GM12878 (cell line): ENCODE measurements at regions not wholly inside any gene's neighbourhood (a gene's known extent, or its start where the extent isn't known, plus 50 kb on each side); places are given as distances from the start of the nearest gene placed in this dataset.

Experiments
- ATAC-seq: fragments of 200-7000 bp; cut with Tn5 transposase; 3 replicates; pipeline ENCODE4 v1.9.1; 2020; ENCODE audit warnings: mild to moderate bottlenecking, moderate library complexity
- BruUV-seq: library from RNA; stranded (reverse); fragments of 400-500 nt; replicated peaks from 2 replicates; lab custom pipeline; 2021; lab: Mats Ljungman, UMichigan
- CTCF ChIA-PET: fragments of 300-600 bp; sonication (Branson Sonifier 250); formaldehyde crosslinking; extraction: SDS; loops from one replicate; lab custom pipeline; 2021; ENCODE audit warnings: inconsistent platforms; lab: Yijun Ruan, JAX
- POLR2A ChIA-PET: fragments of 350-600 bp; formaldehyde crosslinking; extraction: SDS; loops from one replicate; lab custom pipeline; 2021; ENCODE audit warnings: inconsistent platforms; lab: Charles Lee
- RAD21 ChIA-PET: fragments of 300-600 bp; sonication (Branson Sonifier 250); formaldehyde crosslinking; loops from one replicate; lab custom pipeline; 2023; ENCODE audit warnings: antibody characterized with exemption; ENCODE audit not compliant: unreplicated experiment; lab: Charles Lee
- SMC1A ChIA-PET: fragments of 300-600 bp; sonication (Branson Sonifier 250); formaldehyde crosslinking; loops from one replicate; lab custom pipeline; 2023; ENCODE audit not compliant: unreplicated experiment, uncharacterized antibody; lab: Charles Lee
- DNase-seq: peaks from one replicate; pipeline ENCODE4 v3.0.0-alpha.2; 2011; ENCODE audit warnings: low read depth, low spot score
- FAIRE-seq: peaks from 3 replicates; lab custom pipeline; 2011; peaks lifted over from hg19 to GRCh38; lab: Jason Lieb, UNC
- H2AFZ ChIP-seq: 2 replicates; pipeline ENCODE4 v1.6.0; 2011; ENCODE audit warnings: low read depth, low read length, control low read depth; ENCODE audit not compliant: control insufficient read depth
- H3K27ac ChIP-seq: 2 replicates; pipeline ENCODE4 v1.5.1; 2011; ENCODE audit warnings: control low read depth; ENCODE audit not compliant: control insufficient read depth, insufficient read depth
- H3K27me3 ChIP-seq, 2 experiments: replicated peaks in 1 of 2; 2 replicates each; pipeline versions ENCODE4 v1.6.0 to v1.6.1; 2011; ENCODE audit warnings: low read length in 1 of 2; ENCODE audit not compliant: control insufficient read depth in 2 of 2, insufficient read depth in 2 of 2
- H3K36me3 ChIP-seq, 2 experiments: 2 replicates each; pipeline ENCODE4 v1.5.1; 2011; ENCODE audit warnings: low read length in 1 of 2; ENCODE audit not compliant: control insufficient read depth in 2 of 2, insufficient read depth in 2 of 2
- H3K4me1 ChIP-seq: 2 replicates; pipeline ENCODE4 v1.6.1; 2011; ENCODE audit warnings: mild to moderate bottlenecking, low read length, moderate library complexity, mixed read lengths; ENCODE audit not compliant: control insufficient read depth, insufficient read depth
- H3K4me2 ChIP-seq: 2 replicates; pipeline ENCODE4 v1.6.0; 2011; ENCODE audit warnings: control low read depth; ENCODE audit not compliant: control insufficient read depth, insufficient read depth
- H3K4me3 ChIP-seq: fragments of 200-600 bp; sonication (generic); 2 replicates; pipeline ENCODE4 v1.5.1; 2016
- H3K79me2 ChIP-seq: 2 replicates; pipeline ENCODE4 v1.6.0; 2011; ENCODE audit warnings: low read length; ENCODE audit not compliant: control insufficient read depth, insufficient read depth
- H3K9ac ChIP-seq: 2 replicates; pipeline ENCODE4 v1.8.0; 2011; ENCODE audit warnings: low read length, control low read depth, mixed read lengths; ENCODE audit not compliant: control insufficient read depth, insufficient read depth
- H3K9me3 ChIP-seq: replicated peaks from 3 replicates; pipeline ENCODE4 v1.5.1; 2011; ENCODE audit warnings: mild to moderate bottlenecking, low read length; ENCODE audit not compliant: control insufficient read depth, insufficient read depth
- H4K20me1 ChIP-seq: 2 replicates; pipeline ENCODE4 v1.6.0; 2011; ENCODE audit not compliant: control insufficient read depth, insufficient read depth
- ESRRA ChIP-seq: IDR thresholded peaks from 2 replicates; pipeline ENCODE4 v1.6.1; 2012; ENCODE audit warnings: mild to moderate bottlenecking, low read length, improper control_type of control experiment
- IRF4 ChIP-seq: IDR thresholded peaks from 2 replicates; pipeline ENCODE4 v1.6.1; 2011; ENCODE audit warnings: low read depth, low read length
- RELA ChIP-seq: fragments of 450-650 bp; IDR thresholded peaks from 2 replicates; pipeline ENCODE4 v1.8.0; 2014; ENCODE audit warnings: borderline replicate concordance; ENCODE audit not compliant: partially characterized antibody
- SKIL ChIP-seq: fragments of 450-650 bp; IDR thresholded peaks from 2 replicates; pipeline ENCODE4 v1.6.1; 2017; ENCODE audit warnings: mild to moderate bottlenecking, low read depth, inconsistent platforms; ENCODE audit not compliant: poor library complexity, severe bottlenecking
- SMC3 ChIP-seq: IDR thresholded peaks from 2 replicates; pipeline ENCODE4 v1.6.1; 2011; ENCODE audit warnings: low read length, improper control_type of control experiment, borderline replicate concordance
- SRF ChIP-seq, 2 experiments: IDR thresholded peaks; 2 replicates each; pipeline ENCODE4 v1.6.1; 2011; ENCODE audit warnings: low read depth in 2 of 2, low read length in 2 of 2, mild to moderate bottlenecking in 1 of 2, moderate library complexity in 1 of 2
- WGBS: methylation state at CpG from one replicate; pipeline ENCODE4 v1.1.6; 2016; ENCODE audit warnings: low lambda C conversion rate; ENCODE audit not compliant: insufficient replicate concordance, insufficient coverage; ENCODE audit errors: missing lambda C conversion rate; 5-methylcytosine and 5-hydroxymethylcytosine counted together
- in situ Hi-C: fragments of 300-500 bp; cut with MboI; formaldehyde crosslinking; loops from 9 replicates; pipeline ENCODE4 v1.14.3; 2018; ENCODE audit warnings: mixed read lengths
- intact Hi-C: fragments of 100-400 bp; cut with micrococcal nuclease; formaldehyde crosslinking; loops from one replicate; pipeline ENCODE4 v1.14.2; 2022; ENCODE audit not compliant: unreplicated experiment
- TF ChIP-seq, protein P1 (sequence below), 3 experiments: IDR thresholded peaks in 2 of 3; conservative IDR thresholded peaks in 1 of 3; 2 replicates each; pipeline ENCODE4 v1.5.1; 2011; ENCODE audit warnings: low read depth in 3 of 3, low read length in 3 of 3, mild to moderate bottlenecking in 3 of 3, control low read depth in 2 of 3, moderate library complexity in 2 of 3, inconsistent platforms in 1 of 3, mixed read lengths in 1 of 3; ENCODE audit not compliant: control insufficient read depth in 2 of 3, insufficient read depth in 1 of 3; ENCODE audit errors: extremely low read depth in 1 of 3

DNA sequence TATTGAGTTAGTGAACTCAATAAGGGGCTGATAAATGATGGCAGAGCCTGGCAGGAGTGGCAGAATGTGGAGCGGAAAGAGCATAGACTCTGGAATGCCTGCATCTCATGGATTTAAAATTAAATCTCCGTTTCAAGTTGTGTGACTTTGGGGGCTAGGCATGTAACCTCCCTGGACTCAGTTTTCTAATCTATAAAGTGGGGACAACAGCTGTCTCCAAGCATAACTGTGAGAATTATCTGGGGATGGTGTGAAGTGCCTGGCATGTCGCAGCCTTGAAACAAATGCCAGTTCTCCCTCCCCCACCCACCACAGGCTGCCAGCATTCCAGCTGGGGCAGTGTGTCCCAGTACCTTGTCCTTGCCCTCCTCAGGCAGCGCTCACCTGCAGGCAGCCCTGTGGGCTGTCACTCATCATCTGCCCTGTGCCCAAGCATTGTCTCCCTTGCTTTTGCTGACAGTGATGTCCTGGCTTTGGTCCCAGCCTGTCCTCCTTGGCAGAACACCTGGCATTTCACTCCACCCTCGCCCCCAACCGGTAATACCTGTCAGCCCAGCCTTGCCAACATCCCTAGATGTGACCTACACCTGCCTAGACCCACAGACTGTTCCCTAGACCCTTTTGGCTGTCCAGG, 129.6 kb downstream of the MRM1 start:
- DNase-seq (no peak), ATAC-seq (no peak), FAIRE-seq (no peak)
- Histone ChIP-seq H3K4me1 (no peaks in the 10 kb centered on the region), H3K9me3 (no peaks in the 10 kb centered on the region; the same call in 2 of the 3 replicates), H3K79me2 (no peaks in the 10 kb centered on the region), H3K27ac (no peak overlapping the region), H4K20me1 (no peaks in the 10 kb centered on the region), H2AFZ (no peak overlapping the region), H3K27me3 (peaks cover 5 to 13% of the 10 kb centered on the region in 2 experiments; a peak in 3 of 4 replicates), H3K9ac (no peak overlapping the region), H3K4me3 (no peak overlapping the region), H3K36me3 (no peaks in the 10 kb centered on the region), H3K4me2 (no peak overlapping the region)
- TF ChIP-seq SMC3 (no peak), SRF (IDR thresholded peaks at IDR 0.05; ENCODE audit: low read depth in 2 of 2, low read length in 2 of 2) (no peak), SKIL (no peak), ESRRA (no peak), IRF4 (no peak), RELA (no peak)
- TF ChIP-seq, protein P1, sequence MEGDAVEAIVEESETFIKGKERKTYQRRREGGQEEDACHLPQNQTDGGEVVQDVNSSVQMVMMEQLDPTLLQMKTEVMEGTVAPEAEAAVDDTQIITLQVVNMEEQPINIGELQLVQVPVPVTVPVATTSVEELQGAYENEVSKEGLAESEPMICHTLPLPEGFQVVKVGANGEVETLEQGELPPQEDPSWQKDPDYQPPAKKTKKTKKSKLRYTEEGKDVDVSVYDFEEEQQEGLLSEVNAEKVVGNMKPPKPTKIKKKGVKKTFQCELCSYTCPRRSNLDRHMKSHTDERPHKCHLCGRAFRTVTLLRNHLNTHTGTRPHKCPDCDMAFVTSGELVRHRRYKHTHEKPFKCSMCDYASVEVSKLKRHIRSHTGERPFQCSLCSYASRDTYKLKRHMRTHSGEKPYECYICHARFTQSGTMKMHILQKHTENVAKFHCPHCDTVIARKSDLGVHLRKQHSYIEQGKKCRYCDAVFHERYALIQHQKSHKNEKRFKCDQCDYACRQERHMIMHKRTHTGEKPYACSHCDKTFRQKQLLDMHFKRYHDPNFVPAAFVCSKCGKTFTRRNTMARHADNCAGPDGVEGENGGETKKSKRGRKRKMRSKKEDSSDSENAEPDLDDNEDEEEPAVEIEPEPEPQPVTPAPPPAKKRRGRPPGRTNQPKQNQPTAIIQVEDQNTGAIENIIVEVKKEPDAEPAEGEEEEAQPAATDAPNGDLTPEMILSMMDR (IDR thresholded peaks at IDR 0.05 in 2 of 3, conservative IDR thresholded peaks at IDR 0.05 in 1 of 3; ENCODE audit: control insufficient read depth in 2 of 3, extremely low read depth in 1 of 3, insufficient read depth in 1 of 3, low read depth in 3 of 3, low read length in 3 of 3): no peak
- intact Hi-C loops (no loop called here), in situ Hi-C loops (no loop called here)
- SMC1A ChIA-PET: no interaction called here
- RAD21 ChIA-PET: no interaction called here
- CTCF ChIA-PET: no interaction called here
- POLR2A ChIA-PET: no interaction called here
- 34% methylated on average over 6 of the region's 6 CpGs for WGBS
- BruUV-seq: no TSS peak
